Prostate gland (tissue), 2 donors: ENCODE measurements at regions not wholly inside any gene's neighbourhood (a gene's known extent, or its start where the extent isn't known, plus 50 kb on each side); places are given as distances from the start of the nearest gene placed in this dataset.

Source experiments
- POLR2A ChIP-seq: fragments of 450-650 bp; IDR thresholded peaks from one replicate; pipeline ENCODE4 v1.6.1; 2016; ENCODE audit warnings: antibody characterized with exemption, mild to moderate bottlenecking
- POLR2AphosphoS5 ChIP-seq: sonication (generic); formaldehyde crosslinking; IDR thresholded peaks from one replicate; pipeline ENCODE4 v1.6.1; 2017; ENCODE audit warnings: antibody characterized with exemption
- TF ChIP-seq, protein P1 (sequence below), 4 experiments: fragments of 200-600 bp in 2 of 4; fragments of 450-650 bp in 2 of 4; sonication (generic) in 2 of 4; IDR thresholded peaks; 1 replicate in 3 of 4; 2 replicates in 1 of 4; pipeline ENCODE4 v1.5.1; 2016 to 2019; ENCODE audit warnings: antibody characterized with exemption in 4 of 4, mild to moderate bottlenecking in 2 of 4, moderate library complexity in 2 of 4

GRCh38 chr13:31853643-31854326 lies 114.5 kb downstream of the RXFP2 start:
- TF ChIP-seq, protein P1, sequence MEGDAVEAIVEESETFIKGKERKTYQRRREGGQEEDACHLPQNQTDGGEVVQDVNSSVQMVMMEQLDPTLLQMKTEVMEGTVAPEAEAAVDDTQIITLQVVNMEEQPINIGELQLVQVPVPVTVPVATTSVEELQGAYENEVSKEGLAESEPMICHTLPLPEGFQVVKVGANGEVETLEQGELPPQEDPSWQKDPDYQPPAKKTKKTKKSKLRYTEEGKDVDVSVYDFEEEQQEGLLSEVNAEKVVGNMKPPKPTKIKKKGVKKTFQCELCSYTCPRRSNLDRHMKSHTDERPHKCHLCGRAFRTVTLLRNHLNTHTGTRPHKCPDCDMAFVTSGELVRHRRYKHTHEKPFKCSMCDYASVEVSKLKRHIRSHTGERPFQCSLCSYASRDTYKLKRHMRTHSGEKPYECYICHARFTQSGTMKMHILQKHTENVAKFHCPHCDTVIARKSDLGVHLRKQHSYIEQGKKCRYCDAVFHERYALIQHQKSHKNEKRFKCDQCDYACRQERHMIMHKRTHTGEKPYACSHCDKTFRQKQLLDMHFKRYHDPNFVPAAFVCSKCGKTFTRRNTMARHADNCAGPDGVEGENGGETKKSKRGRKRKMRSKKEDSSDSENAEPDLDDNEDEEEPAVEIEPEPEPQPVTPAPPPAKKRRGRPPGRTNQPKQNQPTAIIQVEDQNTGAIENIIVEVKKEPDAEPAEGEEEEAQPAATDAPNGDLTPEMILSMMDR (IDR thresholded peaks at IDR 0.05): no peak
- TF ChIP-seq POLR2AphosphoS5: no peak
- TF ChIP-seq POLR2A: no peak
